HG02623 (cell line): ENCODE measurements at regions not wholly inside any gene's neighbourhood (a gene's known extent, or its start where the extent isn't known, plus 50 kb on each side); places are given as distances from the start of the nearest gene placed in this dataset.

Experiments
- ATAC-seq: cut with Tn5 transposase; IDR thresholded peaks from one replicate; pipeline ENCODE4 v1.9.1; 2021; ENCODE audit warnings: moderate library complexity; ENCODE audit not compliant: unreplicated experiment

DNA sequence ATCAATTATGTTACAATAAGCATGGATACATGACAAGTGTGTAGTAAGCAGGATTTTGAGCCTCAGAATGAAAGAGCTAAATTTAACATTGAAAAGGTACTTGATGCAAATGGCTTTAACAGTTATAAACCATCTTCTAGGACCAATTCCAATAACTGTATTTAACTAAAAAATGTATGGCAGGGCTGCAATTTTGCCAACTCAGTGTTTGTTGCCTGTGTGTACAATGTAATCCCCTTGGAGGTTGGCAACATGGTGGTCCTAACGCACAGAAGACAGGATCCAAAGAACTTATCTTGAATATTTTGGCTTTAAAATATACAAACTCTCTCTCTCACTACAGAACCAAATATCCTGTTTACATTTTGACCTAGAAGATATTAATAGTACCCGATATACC lies 2314.1 kb downstream of the LRRC4C start:
- ATAC-seq: no peak

DNA sequence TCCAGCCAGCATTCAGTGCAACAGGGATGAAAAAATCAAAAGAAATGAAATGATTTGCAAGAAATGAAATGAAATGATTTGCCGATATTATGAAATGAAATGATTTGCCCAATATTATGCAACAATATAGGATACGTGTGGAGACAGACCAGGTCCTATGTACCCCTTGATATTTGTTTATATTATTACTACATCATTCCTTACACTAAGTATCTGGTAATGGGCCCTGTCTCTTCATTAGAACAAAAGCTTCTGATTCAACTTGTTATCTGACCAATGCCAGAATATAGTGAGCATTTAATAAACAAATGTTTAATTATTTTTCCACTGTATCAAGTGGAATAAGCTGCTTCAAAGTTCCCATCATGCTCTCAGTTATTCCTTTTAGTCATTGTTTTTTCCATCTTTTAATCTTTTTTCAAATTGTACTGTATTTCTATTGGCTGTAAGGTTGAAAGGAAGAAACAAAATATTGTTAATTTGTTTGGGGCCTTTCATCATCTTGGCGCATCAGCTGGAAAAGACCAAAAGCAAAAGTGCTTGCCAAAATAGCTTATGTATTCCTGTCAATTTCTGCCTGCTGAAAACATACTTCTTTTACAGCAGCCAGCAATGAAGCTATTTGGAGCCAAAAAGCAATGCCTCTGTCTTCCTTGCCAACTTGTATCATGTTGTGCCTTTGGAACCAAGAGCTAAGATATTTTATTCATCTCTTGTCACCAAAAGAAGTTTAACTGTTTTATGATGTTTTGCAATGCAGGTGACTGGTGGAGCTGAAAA lies 2314.9 kb downstream of the LRRC4C start:
- ATAC-seq: no peak

GRCh38 chr11:39139581-39139980 lies 2319.9 kb downstream of the LRRC4C start:
- ATAC-seq: no peak

- no peak for ATAC-seq
These were observed 2338.6 kb downstream of the LRRC4C start for GRCh38 chr11:39120890-39121289.

- no peak for ATAC-seq
These were observed 2345.8 kb downstream of the LRRC4C start for GRCh38 chr11:39113606-39114005.

DNA sequence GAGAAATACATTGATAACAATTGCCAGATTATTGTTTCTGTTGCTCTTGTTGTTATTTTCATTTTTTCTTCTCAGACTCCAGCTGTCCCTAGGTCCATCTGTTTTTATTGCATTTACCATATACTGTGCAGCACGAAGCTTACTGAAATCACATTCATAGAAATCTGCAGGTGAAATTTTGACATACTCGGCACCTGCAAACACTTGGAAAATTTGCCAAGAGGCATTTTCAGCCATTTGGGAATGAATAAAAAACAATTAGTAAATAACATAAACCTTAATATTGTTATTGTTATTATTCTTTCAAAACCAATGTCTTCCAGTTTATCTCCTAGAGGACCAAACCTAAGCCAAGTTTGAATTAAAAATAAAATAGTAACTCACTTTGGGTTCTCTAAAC lies 2357.2 kb downstream of the LRRC4C start:
- ATAC-seq: no peak

DNA sequence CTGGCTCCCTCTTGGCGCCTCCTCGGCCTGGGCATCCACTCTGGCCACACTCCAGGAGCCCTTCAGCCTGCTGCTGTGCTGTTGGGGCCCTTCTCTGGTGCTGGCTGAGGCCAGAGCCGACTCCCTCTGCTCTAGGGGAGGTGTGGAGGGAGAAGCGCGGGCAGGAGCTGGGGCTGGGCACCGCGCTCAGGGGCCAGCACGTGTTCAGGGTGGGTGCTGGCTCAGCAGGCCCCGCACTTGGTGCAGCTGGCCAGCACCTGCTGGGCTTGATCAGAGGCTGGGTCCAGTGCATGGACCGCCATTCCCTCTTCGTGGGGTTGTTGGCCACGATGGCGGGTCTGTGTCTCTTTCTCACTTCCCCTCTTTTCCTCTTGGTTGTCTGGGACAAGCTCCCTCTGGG lies 2381.0 kb downstream of the LRRC4C start:
- ATAC-seq: no peak

GRCh38 chr11:39037611-39038010 lies 2421.8 kb downstream of the LRRC4C start:
- ATAC-seq: no peak

- no peak for ATAC-seq
These were observed 2423.4 kb downstream of the LRRC4C start for GRCh38 chr11:39036021-39036420.

DNA sequence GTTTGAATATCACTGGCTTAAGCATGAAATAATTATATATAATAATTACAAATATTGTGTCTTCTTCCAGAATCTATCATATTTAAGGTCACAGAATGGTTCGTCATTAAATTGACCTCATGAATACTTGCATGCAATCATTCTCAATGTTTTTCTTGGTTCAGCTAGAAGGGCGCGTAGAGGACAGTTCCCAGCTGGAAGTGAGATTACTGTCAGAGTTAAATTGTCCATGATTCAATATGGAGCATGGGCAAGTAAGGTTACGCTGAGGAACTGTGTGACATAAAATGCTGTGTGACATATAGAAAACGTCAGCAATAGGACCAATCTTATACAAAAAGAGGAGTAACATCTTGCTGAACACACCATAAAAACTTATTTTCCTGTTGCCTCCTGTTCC lies 2423.5 kb upstream of the RAG2 start:
- no peak for ATAC-seq

DNA sequence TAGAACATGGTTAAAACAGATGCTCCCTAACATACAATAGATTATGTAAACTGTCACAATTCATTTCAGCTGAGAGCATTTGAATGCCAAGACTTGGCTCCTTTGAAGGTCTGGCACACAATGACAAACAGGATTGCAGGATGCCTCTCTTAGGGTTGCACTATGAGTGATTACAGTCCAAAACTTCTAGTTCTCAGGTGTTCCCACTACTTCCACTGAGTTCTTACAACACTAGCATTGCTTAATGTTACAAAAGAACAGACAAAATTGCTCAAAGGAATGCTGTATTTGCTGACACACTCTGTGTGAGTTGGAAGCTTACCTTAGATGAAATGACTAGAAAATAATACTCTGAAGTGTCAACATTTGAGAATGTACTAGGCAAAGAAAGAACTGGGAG lies 2413.8 kb upstream of the RAG2 start:
- no peak for ATAC-seq

DNA sequence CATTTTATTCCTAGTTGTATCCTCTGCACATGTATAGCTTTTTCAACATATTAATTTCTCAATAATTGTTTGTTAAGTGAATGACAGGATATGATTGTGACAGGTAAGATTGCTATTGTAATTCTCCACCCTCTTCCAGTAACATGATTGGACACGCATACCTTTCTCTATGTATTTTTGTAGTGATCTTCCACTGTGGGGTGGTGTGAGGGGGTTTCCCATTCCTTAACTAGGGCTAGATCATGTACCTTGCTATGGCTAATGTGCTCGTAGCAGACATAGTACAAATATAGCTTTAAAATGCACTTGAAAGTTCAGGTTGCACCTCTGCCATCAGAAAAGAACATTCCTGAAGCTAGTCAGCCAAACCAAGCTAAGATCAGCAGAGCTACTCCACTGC lies 2392.8 kb upstream of the RAG2 start:
- no peak for ATAC-seq

- no peak for ATAC-seq
These were observed 2392.1 kb upstream of the RAG2 start for GRCh38 chr11:38990139-38990538.

GRCh38 chr11:38988908-38989307 lies 2390.9 kb upstream of the RAG2 start:
- ATAC-seq: no peak

DNA sequence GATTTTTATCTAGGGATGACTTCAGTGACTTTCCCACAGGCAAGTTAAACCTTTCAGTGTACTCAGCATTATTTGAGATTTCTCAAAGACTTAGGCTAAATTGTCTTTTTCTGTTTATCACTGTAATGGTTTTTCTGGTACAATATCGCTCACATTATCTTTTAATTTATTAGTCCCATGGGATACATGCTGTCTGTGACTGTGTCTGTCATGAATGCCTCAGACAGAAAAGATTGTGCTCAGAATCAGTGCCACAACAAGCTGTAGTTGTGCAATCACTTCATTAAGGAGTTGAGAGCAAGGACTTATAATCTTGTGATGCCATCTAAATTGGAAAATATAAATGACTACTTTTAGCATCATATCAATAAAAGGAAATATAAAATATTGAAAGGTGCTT lies 2374.2 kb upstream of the RAG2 start:
- no peak for ATAC-seq

GRCh38 chr11:38971141-38971540 lies 2373.1 kb upstream of the RAG2 start:
- no peak for ATAC-seq

GRCh38 chr11:38968951-38969350 lies 2370.9 kb upstream of the RAG2 start:
- ATAC-seq: no peak

DNA sequence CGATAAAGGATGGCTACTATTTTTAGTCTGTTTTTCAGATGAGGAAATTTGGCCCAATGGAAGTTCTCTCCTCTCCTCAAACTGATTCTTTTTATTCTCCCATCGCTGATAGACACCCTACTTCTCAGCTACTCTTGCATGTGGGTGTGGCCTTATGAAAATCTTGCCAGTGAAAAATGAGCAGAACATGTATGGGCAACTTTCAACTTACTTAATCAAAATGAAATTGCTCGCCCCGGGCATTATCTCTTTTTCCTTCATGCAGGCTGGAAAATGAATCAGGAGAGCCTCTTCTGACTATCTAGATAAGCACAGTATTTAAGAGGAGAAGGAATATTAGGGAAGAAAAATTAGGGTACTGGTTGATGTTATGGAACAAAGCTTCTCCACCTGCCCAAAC lies 2354.7 kb upstream of the RAG2 start:
- ATAC-seq: no peak

DNA sequence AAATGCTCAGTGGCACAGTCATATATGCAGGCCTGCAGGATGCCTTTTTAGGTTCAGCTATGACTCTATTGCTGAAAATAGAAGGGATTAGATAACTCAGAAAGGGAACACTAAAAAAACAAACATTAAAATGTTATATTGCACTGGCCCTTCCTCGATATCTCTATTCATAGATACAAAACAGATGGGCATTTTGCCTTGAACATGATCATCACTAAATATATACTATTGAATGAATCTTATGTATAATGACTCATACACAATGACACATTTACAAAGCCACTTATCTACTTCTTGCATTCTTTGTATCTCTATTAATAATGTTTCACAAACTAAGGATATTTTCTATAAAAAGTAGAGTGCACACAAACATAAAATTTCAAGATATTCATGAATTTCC lies 2352.8 kb upstream of the RAG2 start:
- no peak for ATAC-seq

DNA sequence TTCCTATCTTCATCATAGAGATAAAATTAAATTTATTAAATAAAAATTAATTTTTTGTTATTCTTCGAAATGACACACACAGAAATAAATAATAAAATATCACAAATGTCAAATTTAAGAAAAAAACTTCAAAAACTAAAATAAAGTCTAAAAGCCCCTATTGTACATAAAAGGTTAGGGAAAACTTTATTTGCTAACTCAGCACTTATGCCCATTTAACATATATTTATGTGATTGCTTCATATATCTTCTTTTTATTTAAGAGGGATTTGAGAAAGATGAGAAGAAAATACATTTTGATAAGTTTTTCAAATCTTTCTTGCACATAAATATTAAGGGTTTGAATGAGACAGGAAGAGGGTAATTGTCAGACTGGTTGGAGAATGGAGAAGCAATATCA lies 2350.4 kb upstream of the RAG2 start:
- no peak for ATAC-seq

- ATAC-seq: no peak
These were observed 2339.7 kb upstream of the RAG2 start for GRCh38 chr11:38937709-38938108.

- no peak for ATAC-seq
These were observed 2337.9 kb upstream of the RAG2 start for GRCh38 chr11:38935941-38936340.

DNA sequence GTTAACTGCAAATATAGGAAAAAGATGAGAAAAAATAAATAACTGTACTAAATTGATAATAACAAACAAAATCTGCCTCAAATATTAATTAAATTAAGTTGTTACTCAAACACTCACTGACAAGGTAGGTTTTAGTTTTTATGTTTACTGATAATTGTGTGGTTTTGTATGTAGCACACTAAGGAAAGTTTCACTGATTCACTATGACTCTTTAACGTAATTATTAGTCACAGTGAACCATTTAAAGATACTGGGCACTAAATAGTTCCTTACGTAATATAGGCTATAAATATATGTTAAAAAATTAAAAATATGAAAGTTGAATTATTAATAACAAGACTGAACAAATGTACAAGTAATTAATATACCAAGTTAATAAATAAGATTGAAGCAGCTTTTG lies 2330.0 kb upstream of the RAG2 start:
- no peak for ATAC-seq
